ENCODE measurements at regions not wholly inside any gene's neighbourhood (a gene's known extent, or its start where the extent isn't known, plus 50 kb on each side); places are given as distances from the start of the nearest gene placed in this dataset.
"Not testable (repeated sequence)": the region's sequence is repeated elsewhere in the genome, so short reads cannot be mapped to it uniquely, and the experiment has no call there.

DNA sequence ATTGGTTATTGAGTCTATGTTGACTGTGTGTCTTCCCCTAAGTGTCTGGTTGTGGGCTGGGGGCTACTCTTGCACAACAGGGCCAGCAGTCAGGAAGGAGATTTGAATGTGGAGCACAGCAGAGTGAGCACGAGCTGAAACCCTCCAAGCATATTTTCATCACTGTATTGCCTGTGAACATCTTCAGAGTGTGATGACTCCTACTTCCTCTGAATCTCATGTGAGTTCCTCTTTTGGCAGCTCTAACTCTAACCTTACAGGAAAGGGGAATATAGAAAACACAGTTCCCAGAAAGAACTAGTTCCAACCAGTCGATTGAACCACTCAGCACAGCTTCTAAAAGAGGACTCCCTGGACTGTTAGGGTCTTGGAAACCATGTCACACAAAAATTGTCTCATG lies 211.6 kb downstream of the RAP2B start:
- DNase-seq, result peak; percentile 70 to 94 (median 82)

- not testable (repeated sequence) for DNase-seq
Observed at GRCh38 chr3:153378366-153378765, 216.3 kb downstream of the RAP2B start.

DNA sequence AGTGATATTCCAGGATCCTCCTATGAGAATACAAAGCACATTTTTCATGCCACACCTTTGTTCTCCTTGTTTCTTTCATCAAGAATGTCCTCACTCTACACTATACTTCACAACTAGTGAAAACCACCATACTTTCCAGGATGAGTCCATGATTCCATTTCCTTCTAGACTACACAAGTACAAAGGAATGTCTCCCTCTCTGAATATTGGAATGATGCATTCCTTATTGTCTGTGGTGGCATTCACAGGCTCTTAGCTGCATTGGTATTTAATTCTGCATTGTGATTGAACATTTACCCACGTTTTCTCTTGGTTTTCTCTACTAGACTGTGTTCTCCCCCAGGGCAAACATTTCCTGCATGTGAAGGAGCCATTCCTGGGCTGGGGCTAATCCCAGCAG lies 217.5 kb downstream of the RAP2B start:
- no peak for DNase-seq

DNA sequence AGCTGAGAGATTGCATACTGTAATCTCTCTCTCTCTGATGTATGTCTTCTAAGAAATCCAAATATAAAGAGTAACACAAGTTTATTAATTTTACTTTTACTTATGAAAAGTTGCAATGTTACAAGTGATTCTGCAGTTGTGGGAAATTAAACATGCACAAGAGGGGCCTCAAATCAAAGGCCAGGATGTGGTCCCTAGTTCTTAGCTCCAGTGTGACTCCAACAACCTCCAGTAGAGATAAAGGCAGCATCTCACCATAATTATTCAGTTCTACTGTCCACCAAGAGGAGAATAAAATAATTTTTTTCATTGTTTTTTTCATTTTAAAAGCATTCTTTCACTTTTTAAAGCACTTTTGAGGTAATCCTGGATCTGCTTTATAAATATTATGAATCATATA lies 223.3 kb downstream of the RAP2B start:
- DNase-seq, result no peak

- no peak for DNase-seq
Observed at GRCh38 chr3:153392363-153392762, 230.3 kb downstream of the RAP2B start.

DNA sequence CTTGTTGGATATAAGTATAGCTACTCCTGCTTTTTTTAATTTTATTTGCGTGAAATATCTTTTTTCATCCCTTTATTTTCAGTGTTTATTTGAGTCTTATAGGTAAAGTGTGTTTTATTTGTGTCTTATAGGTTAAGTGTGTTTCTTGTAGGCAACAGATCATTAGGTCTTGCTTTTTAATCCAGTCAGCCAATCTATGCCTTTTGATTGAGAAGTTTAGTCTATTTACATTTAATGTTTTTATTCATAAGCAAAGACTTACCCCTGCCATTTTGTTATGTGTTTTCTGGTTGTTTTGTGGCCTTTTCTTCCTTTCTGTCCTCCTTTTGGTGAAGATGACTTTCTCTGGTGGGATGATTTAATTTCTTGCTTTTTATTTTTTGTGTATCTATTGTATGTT lies 232.0 kb downstream of the RAP2B start:
- no peak for DNase-seq

GRCh38 chr3:153396581-153396980 lies 234.6 kb downstream of the RAP2B start:
- DNase-seq, result no peak

GRCh38 chr3:153397794-153398193 lies 235.8 kb downstream of the RAP2B start:
- no peak for DNase-seq

DNA sequence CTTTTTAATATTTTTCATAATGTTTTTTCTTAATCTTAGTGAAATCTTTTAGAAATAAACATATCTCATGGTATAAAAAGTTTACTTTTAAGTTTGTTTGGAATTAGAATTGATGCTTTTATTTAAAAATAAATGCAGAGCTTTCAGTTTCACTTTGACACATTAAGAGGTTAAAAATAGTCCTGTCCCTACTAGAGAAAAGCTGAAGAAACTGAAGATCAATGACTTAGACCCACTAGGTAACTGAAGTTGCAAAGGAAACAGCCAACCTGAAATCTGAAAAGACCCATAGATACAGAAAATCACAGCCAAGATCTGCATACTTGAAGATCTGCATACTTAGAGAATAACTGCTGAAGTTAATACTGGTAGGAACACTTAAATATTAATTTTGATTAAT lies 237.6 kb downstream of the RAP2B start:
- DNase-seq, result peak in 1 of 4 experiments; percentile 2

GRCh38 chr3:153400641-153401040 lies 238.6 kb downstream of the RAP2B start:
- peak in 2 of 4 experiments; percentile 13 to 28 for DNase-seq

- DNase-seq, result no peak
Observed at GRCh38 chr3:153404157-153404556, 242.1 kb downstream of the RAP2B start.

DNA sequence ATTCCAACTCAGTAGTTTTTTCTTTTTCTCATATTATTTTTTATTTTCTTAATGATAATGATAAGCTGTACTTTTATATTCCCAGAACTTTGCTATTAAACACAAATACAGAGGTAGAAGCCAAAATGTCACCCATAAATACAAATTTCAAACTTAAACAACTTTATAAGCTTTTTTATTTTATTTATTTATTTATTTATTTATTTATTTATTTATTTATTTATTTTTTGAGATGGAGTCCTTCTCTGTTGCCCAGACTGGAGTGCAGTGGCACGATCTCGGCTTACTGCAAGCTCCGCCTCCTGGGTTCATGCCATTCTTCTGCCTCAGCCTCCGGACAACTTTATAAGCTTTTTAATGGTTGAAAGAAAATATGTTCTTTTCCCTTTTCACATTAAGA lies 243.3 kb downstream of the RAP2B start:
- not testable (repeated sequence) for DNase-seq

DNA sequence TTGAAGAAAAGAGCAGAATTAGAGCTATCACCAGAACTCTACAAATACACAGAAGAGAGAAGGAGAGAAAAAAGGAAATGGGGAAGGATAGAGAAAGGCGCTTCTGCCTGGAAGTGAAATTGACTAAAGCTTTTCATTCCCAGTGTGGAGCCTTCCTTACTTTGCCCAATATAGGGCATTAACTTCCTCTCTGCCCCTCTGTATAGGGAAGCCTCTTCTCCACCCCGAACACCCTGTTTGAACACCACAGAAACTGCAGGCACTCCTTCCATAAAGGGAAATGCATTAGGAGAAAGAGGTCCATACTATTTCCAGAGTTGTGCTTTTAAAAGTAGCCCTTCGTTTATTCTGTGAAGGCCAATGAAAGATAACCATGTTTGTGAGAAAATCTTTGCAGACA lies 248.5 kb downstream of the RAP2B start:
- DNase-seq, result peak; percentile 26 to 71 (median 44)

GRCh38 chr3:153414982-153415381 lies 253.0 kb downstream of the RAP2B start:
- DNase-seq, result no peak

DNA sequence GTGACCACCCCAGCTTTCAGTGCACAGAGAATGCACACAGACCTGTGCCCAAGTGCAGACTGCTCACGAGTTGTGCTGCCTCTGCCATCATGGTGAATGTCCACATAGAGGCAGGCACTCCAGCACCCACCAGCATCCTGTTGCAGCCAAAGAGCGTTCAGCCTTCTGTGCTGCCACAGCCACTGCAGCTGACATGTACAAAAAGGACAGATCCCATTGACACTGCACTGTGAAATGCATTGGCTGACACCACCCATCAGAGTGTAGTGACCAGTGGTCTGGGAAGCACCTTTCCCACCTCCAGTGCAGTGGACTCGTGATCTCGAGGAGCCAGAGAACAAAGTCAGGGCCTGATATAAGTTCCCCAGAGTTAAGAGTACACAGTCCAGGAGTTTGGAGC lies 260.3 kb downstream of the RAP2B start:
- DNase-seq, result no peak

- not testable (repeated sequence) for DNase-seq
Observed at GRCh38 chr3:153423820-153424219, 261.8 kb downstream of the RAP2B start.

GRCh38 chr3:153426344-153426743 lies 264.3 kb downstream of the RAP2B start:
- DNase-seq, result no peak

DNA sequence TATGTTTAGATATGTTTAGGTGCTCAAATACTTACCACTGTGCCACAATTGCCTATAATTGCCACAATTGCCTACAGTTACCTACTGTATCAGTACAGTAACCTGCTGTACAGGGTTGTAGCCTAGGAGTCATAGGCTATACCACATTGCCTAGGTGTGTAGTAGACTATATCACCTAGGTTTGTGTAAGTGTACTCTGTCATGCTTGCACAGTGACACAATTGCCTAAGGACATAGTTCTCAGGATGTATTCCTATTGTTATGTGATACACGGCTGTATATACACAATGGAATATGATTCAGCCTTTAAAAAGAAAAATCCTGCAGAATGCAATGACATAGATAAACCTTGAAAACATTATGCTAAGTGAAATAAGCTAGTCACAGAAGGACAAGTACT lies 264.8 kb downstream of the RAP2B start:
- DNase-seq, result no peak

- DNase-seq, result peak in 2 of 4 experiments; percentile 23 to 36
Observed at GRCh38 chr3:153429821-153430220, 267.8 kb downstream of the RAP2B start.

- DNase-seq, result peak; percentile 6 to 73 (median 40)
Observed at GRCh38 chr3:153431076-153431475, 269.1 kb downstream of the RAP2B start.

DNA sequence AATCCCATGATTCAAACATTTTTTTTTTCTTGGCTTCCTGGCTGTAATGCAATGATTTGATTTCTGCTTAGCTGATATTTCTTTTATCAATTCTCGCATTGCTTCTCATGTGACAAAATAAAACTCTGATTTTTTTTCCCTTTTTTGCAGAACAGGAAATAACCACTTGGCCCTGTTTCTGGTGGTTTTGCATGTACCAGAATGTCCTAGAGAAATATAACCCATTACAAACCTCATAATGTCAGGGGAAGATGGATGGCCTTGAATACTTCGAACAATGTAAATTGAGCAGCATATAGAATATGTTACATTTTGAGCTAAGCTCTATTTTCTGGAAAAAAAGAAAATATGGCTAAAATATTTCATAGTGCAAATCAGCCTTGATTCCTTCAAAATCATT lies 275.6 kb downstream of the RAP2B start:
- DNase-seq, result peak in 2 of 4 experiments; percentile 14 to 43

DNA sequence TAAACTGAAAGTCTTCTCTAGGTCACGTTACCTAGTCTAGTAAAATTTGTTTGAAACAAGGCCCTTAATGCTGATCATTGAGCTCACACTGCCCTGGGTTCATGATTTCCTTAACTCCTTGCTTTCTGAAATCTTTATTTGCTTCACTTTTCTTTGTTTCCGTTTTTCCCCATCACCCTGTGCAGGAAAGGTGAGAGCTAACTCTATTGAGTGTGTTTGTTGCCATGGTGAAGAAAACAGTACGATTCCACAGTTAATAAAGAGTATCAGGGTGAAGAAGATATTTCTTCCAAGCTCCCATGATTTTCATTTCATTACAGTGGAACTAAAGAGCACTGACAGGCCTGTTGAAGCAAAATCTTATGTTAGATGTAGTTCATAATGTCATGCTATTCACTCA lies 276.2 kb downstream of the RAP2B start:
- DNase-seq, result no peak

GRCh38 chr3:153439780-153440179 lies 277.8 kb downstream of the RAP2B start:
- DNase-seq, result no peak

GRCh38 chr3:153440311-153440710 lies 278.3 kb downstream of the RAP2B start:
- no peak for DNase-seq

DNA sequence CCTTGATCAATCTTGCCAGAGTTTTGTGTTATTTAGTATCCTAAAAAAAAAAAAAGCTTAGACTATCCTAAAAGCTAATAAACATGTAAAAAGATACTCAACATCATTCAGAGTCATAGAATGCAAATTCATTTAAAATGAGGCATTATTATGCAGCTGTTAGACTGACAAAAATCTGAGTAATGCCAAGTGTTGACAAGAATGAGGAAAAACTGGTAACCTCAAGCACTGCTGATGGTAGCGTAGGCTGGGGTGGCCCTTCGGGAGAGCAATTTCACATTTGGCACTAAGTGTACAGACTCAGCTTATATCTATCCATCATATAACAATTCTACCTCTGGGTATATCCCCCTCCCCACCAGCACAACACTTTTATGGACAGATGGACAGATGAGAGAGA lies 280.4 kb downstream of the RAP2B start:
- DNase-seq, result no peak
